ENCODE measurements at regions not wholly inside any gene's neighbourhood (a gene's known extent, or its start where the extent isn't known, plus 50 kb on each side); places are given as distances from the start of the nearest gene placed in this dataset.

DNA sequence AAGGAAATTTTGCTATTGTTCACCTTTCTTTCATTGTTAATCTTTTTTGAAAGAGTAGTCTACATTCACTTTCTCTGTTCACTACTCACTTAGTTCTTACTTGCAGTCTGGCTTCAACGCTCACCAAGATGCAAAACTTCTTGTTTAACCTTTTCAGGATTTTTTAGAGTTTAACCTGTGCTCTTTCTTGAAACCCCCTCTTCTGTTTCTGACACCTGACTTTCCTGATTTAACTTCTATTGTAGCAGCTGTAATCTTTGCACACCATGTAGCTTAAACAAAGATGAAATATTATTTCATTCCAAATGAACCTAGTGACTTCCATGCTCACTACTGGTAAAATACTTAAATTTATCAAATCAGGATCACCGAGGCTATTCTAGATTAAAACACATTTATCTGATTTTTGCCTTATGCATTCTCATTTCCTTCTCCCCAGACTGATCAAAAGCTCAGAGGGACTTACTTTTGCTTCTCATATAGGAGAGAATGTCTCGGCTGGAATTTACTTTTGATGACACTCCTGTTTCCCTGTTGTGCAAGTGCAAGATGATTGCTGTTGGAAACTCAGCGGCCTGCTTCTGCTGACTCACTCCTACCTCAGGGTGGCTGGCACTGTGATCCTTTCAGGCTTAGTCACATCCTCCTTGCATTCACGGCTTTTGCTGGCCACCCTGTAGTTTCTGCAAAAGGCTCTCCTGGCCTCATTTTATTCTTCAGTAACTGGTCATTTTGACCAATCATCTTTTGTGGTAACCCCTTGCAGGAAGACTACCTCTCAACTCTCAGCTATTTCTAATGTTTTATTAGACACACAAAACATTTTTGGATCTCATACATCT lies 109.3 kb upstream of the IFNE start:
- Mint-ChIP-seq H3K9me3 (no peaks in the 10 kb centered on the region), H3K4me1 (ENCODE audit: low read depth) (peaks cover 20% of the 10 kb centered on the region), H3K27ac (no peak overlapping the region), H3K27me3 (ENCODE audit: low read depth) (peaks cover 9% of the 10 kb centered on the region), H3K36me3 (ENCODE audit: insufficient read depth in 2 of 2) (no peaks in the 10 kb centered on the region), H3K4me3 (peak overlapping the region; percentile 2 to 24)
- ATAC-seq (replicated peaks in 1 of 2), result peak; percentile 100
- DNase-seq, result peak; percentile 61 to 69

DNA sequence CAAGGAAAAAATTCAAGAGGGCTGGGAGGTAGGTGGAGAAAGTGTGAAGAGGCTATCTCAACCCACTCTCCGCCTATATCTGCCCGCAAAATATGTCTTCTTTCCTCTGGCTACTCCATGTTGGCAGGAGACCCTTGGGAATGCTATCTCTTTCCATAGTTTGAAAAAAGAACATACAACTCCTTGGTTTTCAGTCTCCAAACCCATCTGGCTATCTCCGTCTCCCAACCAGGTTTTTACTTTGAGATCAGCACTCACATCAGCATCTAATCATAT lies 109.9 kb upstream of the IFNE start:
- DNase-seq (no peak), ATAC-seq (replicated peaks in 1 of 2) (peak; percentile 29 to 52)
- no peaks in the 10 kb centered on the region for H3K36me3 Mint-ChIP-seq (ENCODE audit: insufficient read depth in 2 of 2)
- H3K4me3 Mint-ChIP-seq, result peak overlapping the region in 1 of 2 donors; percentile 24
- peaks cover 9% of the 10 kb centered on the region for H3K27me3 Mint-ChIP-seq (ENCODE audit: low read depth)
- H3K4me1 Mint-ChIP-seq (ENCODE audit: low read depth), result peaks cover 20% of the 10 kb centered on the region
- peak overlapping the region; percentile 21 for H3K27ac Mint-ChIP-seq
- no peaks in the 10 kb centered on the region for H3K9me3 Mint-ChIP-seq

DNA sequence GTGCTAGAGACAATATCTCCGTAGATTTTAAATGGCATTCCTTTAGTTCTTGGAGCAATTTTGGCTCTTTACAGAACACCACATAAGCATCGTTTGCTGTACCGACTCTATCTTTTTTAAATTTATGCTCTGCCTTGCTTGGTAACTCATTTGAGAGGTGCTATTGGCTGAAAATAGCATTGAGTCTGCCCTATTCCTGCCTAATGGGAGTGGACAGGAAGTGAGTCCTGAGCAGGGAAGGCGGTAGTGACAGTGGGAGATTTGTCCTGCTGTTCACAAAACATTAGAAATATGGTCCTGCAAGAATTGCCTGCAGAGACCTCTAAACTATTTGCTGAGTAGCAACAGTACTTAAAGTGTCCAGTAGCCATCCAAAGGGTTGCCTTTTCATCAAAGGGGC lies 115.2 kb upstream of the IFNE start:
- no peaks in the 10 kb centered on the region for H3K9me3 Mint-ChIP-seq
- H3K36me3 Mint-ChIP-seq (ENCODE audit: insufficient read depth in 2 of 2), result no peaks in the 10 kb centered on the region
- ATAC-seq (replicated peaks in 1 of 2) (no peak), DNase-seq (no peak)
- peaks cover 3% of the 10 kb centered on the region for H3K4me1 Mint-ChIP-seq (ENCODE audit: low read depth)
- H3K27me3 Mint-ChIP-seq (ENCODE audit: low read depth), result peaks cover 9% of the 10 kb centered on the region
- no peak overlapping the region for H3K4me3 Mint-ChIP-seq
- H3K27ac Mint-ChIP-seq, result no peak overlapping the region

DNA sequence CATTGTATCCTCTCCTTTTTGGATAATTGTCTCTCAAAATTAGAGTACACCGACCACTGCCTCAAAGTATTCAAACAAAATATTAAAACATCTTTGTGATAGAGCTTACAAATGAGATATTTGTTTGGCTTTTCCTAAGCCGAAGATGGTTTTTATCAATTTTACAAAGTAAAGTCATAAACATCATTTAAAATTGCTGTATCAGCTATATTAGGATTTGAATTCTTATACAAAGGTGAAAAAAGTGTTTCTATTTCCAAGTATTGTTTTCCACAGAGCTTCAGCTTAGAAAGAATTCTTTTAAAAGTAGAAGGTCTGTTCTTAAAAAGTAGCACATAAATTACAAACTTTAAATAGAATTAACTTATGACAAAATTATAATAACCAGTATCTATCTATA lies 116.6 kb upstream of the IFNE start:
- Mint-ChIP-seq H3K27ac (no peak overlapping the region), H3K4me1 (ENCODE audit: low read depth) (no peaks in the 10 kb centered on the region), H3K27me3 (ENCODE audit: low read depth) (peaks cover 9% of the 10 kb centered on the region), H3K9me3 (no peaks in the 10 kb centered on the region), H3K36me3 (ENCODE audit: insufficient read depth in 2 of 2) (no peaks in the 10 kb centered on the region), H3K4me3 (no peak overlapping the region)
- ATAC-seq (replicated peaks in 1 of 2), result no peak
- no peak for DNase-seq

DNA sequence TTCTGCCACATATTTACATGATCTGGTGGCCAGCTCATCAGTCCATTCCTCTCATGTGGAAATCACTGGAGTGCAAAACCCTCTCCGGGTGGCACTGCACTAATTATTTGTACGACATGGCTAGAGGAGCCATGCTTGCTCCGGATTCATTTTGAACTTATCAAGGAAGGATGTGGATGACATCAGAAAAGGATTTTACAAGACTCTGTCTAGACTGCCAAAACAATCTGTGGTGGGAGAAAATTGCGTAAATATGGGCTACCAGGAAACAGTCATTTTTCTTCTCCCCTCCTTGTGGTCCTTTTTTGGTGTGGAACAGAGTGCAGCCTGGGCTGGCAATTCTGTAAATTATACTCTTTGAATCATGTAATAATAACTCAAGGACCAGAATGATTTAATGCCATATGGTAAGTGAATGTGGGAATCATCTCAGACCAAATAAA lies 123.4 kb upstream of the IFNE start:
- Mint-ChIP-seq H3K27ac (no peak overlapping the region), H3K36me3 (ENCODE audit: insufficient read depth in 2 of 2) (no peaks in the 10 kb centered on the region), H3K27me3 (ENCODE audit: low read depth) (no peaks in the 10 kb centered on the region), H3K9me3 (no peaks in the 10 kb centered on the region), H3K4me3 (no peak overlapping the region), H3K4me1 (ENCODE audit: low read depth) (no peaks in the 10 kb centered on the region)
- ATAC-seq (replicated peaks in 1 of 2), result no peak
- DNase-seq, result no peak

DNA sequence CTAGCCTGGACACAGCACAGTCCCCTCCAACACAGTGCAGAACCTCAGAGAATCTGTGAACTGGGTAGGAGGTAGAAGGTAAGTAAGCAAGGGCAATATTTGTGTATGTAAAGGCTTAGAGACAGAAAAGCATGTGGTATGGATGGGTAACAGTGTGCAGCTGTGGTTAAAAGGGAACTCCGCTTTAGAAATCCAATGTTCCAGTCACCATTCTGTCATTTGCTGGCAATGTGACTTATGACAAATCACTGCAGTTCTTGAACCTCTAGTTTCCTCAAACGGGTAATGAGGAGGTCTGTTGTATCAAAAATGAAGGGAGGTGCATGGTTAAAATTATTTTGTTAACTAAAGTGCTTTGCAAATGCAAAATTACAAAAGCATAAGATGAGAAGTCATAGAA lies 125.5 kb upstream of the IFNE start:
- H3K4me3 Mint-ChIP-seq, result no peak overlapping the region
- peaks cover 17% of the 10 kb centered on the region for H3K4me1 Mint-ChIP-seq (ENCODE audit: low read depth)
- DNase-seq (no peak), ATAC-seq (replicated peaks in 1 of 2) (no peak)
- no peaks in the 10 kb centered on the region for H3K36me3 Mint-ChIP-seq (ENCODE audit: insufficient read depth in 2 of 2)
- no peaks in the 10 kb centered on the region for H3K27me3 Mint-ChIP-seq (ENCODE audit: low read depth)
- H3K9me3 Mint-ChIP-seq, result no peaks in the 10 kb centered on the region
- no peak overlapping the region for H3K27ac Mint-ChIP-seq

DNA sequence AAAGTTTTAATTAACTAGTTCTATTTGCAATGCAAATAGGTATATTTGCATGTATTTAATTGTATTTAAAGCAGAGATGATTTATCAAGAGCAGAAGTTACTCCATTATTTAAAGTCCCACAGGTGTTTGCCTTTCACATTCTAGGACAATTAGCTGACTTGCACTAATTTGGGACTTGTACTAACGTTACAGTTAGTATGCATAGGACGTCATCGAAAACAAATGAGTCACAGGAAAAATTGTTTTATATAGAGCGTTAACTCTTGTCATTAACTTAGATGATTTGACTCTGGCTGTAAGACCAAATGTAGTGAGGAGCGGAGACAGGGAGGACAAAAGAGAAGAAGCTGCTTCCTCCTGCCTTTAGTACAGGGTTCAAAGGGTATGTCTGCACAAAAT lies 126.1 kb upstream of the IFNE start:
- Mint-ChIP-seq H3K36me3 (ENCODE audit: insufficient read depth in 2 of 2) (no peaks in the 10 kb centered on the region), H3K4me1 (ENCODE audit: low read depth) (peaks cover 23% of the 10 kb centered on the region), H3K4me3 (no peak overlapping the region), H3K27ac (no peak overlapping the region), H3K9me3 (no peaks in the 10 kb centered on the region), H3K27me3 (ENCODE audit: low read depth) (no peaks in the 10 kb centered on the region)
- no peak for DNase-seq
- no peak for ATAC-seq (replicated peaks in 1 of 2)

DNA sequence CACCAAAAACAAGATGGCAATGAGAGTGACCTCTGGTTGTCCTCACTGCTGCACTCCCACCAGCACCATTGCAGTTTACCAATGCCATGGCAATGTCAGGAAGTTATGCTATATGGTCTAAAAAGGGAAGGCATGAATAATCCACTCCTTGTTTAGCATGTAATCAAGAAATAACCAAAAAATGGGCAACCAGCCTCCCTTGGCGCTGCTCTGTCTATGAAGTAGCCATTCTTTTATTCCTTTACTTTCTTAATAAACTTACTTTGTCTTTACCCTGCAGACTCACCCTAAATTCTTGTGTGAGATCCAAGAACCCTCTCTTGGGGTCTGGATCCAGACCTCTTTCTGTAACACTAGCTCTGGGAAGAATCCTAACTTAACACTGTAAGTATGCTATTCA lies 127.4 kb upstream of the IFNE start:
- H3K9me3 Mint-ChIP-seq, result no peaks in the 10 kb centered on the region
- ATAC-seq (replicated peaks in 1 of 2) (no peak), DNase-seq (no peak)
- no peak overlapping the region for H3K27ac Mint-ChIP-seq
- H3K4me1 Mint-ChIP-seq (ENCODE audit: low read depth), result peaks cover 26% of the 10 kb centered on the region
- no peak overlapping the region for H3K4me3 Mint-ChIP-seq
- H3K36me3 Mint-ChIP-seq (ENCODE audit: insufficient read depth in 2 of 2), result no peaks in the 10 kb centered on the region
- H3K27me3 Mint-ChIP-seq (ENCODE audit: low read depth), result no peaks in the 10 kb centered on the region

DNA sequence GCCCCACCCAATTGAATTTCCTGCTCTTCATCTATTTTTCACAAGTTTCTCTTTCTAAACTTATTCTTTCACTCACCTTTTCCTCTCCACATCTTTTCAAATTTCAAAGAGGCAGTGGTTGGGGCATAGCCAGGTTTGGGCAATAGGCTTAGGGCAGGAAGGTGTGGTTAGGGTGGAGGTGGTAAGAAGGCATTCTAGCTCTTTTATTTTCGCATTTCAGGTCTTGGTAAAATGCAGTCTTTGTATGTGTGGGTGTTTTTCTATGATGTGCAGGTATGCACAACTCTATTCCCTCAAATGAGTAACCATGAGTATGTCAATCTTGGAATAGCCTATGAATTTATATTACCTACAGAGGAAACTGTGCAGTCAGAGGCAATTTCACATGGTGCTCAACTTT lies 129.8 kb upstream of the IFNE start:
- H3K27ac Mint-ChIP-seq, result no peak overlapping the region
- no peaks in the 10 kb centered on the region for H3K9me3 Mint-ChIP-seq
- H3K4me1 Mint-ChIP-seq (ENCODE audit: low read depth), result peaks cover 47% of the 10 kb centered on the region
- DNase-seq (peak in 1 of 2 donors; percentile 16), ATAC-seq (replicated peaks in 1 of 2) (peak; percentile 60 to 71)
- peak overlapping the region in 1 of 2 donors; percentile 15 for H3K4me3 Mint-ChIP-seq
- H3K36me3 Mint-ChIP-seq (ENCODE audit: insufficient read depth in 2 of 2), result no peaks in the 10 kb centered on the region
- H3K27me3 Mint-ChIP-seq (ENCODE audit: low read depth), result no peaks in the 10 kb centered on the region

DNA sequence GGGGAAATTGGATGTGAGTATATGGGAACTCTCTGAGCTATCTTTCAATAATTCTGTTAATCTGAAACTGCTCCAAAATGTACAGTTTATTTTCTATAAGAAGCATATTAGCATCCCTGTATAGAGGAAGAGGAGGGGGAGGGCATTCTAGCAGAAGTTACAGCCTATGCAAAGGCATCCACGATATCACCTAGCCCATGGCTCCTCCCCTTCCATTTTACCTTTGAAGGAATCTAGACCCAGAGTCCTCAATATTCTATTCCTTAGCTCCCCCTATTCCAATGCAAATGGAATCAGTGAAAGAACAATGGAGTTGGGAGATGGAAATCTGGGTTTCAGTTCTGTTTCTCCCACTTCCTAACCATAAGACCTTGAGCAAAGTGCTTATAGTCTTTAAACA lies 132.9 kb upstream of the IFNE start:
- DNase-seq (no peak), ATAC-seq (replicated peaks in 1 of 2) (no peak)
- Mint-ChIP-seq H3K9me3 (no peaks in the 10 kb centered on the region), H3K36me3 (ENCODE audit: insufficient read depth in 2 of 2) (no peaks in the 10 kb centered on the region), H3K4me1 (ENCODE audit: low read depth) (peaks cover 47% of the 10 kb centered on the region), H3K4me3 (no peak overlapping the region), H3K27me3 (ENCODE audit: low read depth) (no peaks in the 10 kb centered on the region), H3K27ac (no peak overlapping the region)

DNA sequence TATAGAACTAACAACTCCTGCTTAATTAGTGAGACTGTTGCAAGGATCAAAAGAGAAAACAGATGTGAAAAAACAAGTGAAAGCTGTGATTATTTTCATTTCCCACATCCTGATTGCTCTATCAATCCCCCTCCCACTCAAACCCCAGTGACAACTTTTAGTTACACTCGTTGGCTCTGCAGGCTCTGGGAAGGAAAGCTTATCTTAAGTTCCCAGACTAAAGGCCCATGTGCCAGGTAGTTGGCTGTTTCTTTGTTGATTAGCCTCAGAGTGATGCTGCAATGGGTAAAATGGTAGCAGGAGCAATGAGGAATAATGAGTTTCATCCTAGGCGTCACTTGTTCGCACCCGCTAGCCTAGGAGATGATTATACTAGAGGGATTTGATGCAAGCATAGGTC lies 133.3 kb upstream of the IFNE start:
- Mint-ChIP-seq H3K27ac (no peak overlapping the region), H3K4me3 (no peak overlapping the region), H3K27me3 (ENCODE audit: low read depth) (no peaks in the 10 kb centered on the region), H3K4me1 (ENCODE audit: low read depth) (peaks cover 47% of the 10 kb centered on the region), H3K36me3 (ENCODE audit: insufficient read depth in 2 of 2) (no peaks in the 10 kb centered on the region), H3K9me3 (no peaks in the 10 kb centered on the region)
- DNase-seq (no peak), ATAC-seq (replicated peaks in 1 of 2) (no peak)

DNA sequence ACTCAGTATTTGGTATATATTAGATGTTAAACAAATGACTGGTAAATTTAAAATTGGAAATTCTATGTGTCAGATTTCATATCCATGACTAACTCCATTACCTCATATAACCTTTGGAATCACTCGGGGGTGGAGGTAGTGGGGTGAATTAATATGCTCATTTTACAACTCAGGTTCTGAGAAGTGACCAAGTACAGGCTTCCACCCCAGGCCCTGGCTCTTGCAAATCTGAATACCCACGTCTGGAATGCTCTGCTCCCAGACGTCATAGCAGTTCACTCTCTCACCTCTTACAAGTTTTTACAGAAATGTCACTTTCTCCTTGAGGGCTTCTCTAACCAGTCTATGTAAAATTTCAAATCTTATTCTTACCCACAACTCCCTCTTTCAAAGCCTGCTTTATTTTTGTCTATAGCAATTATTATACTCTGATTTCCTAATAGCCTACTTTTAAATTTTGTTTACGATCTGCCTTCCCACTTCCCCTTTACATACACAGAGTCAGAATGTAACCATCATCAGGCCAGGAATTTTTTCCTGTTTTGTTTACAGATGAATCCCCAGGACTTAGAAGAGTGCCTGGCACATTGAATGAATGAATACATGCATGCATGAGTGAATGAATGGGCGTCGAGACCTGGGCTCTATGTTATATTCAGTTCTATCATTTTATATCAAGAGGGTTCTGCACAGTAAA lies 134.1 kb upstream of the IFNE start:
- H3K4me3 Mint-ChIP-seq, result no peak overlapping the region
- H3K4me1 Mint-ChIP-seq (ENCODE audit: low read depth), result peaks cover 43% of the 10 kb centered on the region
- no peak for DNase-seq
- no peak for ATAC-seq (replicated peaks in 1 of 2)
- H3K9me3 Mint-ChIP-seq, result no peaks in the 10 kb centered on the region
- H3K27me3 Mint-ChIP-seq (ENCODE audit: low read depth), result no peaks in the 10 kb centered on the region
- H3K27ac Mint-ChIP-seq, result no peak overlapping the region
- no peaks in the 10 kb centered on the region for H3K36me3 Mint-ChIP-seq (ENCODE audit: insufficient read depth in 2 of 2)

DNA sequence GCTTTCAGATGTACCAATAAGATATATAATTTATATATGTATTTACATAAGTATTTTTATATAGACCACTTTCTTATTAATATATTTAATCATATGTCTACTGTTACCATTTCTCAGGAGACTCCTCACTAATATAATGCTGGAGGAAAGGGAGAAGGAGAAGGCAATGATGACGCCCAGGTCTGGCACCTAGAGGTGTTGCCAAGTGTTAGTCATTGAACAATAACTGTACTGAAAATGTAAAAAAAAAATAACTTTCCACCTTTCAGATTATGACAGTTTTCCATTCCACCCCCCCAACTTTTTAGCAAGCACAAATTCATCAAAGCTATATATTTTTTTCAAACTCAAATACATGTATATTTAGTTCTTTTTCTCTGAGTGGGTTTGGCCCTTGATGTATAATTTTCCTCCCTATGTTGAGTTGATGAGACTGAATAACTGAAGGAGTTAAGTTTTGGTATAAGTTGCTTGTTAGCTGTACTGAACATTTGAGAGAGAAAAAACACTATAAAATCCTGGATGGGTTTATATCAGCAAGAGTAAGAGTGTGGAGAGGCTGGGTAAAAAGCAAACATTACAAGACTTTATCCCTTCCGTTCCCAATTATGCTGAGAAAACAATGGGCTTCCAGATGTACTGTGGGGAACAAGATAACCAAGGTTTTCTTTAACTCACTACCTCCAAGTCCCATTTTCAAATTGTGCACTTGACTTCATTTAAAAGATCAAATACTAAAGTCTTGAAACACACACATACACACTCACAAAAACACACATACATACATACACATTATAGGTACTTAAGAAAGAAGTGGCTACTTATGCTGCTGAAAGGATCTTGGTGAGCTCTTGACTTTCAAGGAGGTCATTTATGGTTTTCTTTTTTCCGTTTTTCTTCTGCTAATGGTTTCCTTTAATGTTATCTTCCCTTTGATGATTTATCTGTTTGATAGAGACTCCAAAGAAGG lies 142.8 kb upstream of the IFNE start:
- DNase-seq (no peak), ATAC-seq (replicated peaks in 1 of 2) (peak; percentile 32 to 57)
- Mint-ChIP-seq H3K36me3 (ENCODE audit: insufficient read depth in 2 of 2) (peaks cover 2 to 10% of the 10 kb centered on the region in 2 donors), H3K27ac (no peak overlapping the region), H3K4me3 (no peak overlapping the region), H3K4me1 (ENCODE audit: low read depth) (peaks cover 28% of the 10 kb centered on the region), H3K27me3 (ENCODE audit: low read depth) (no peaks in the 10 kb centered on the region), H3K9me3 (peaks cover 2 to 4% of the 10 kb centered on the region in 2 donors)
